HG03469 (cell line): ENCODE measurements at regions not wholly inside any gene's neighbourhood (a gene's known extent, or its start where the extent isn't known, plus 50 kb on each side); places are given as distances from the start of the nearest gene placed in this dataset.

Experiments used
- ATAC-seq: cut with Tn5 transposase; IDR thresholded peaks from one replicate; pipeline ENCODE4 v1.9.1; 2021; ENCODE audit warnings: mild to moderate bottlenecking, moderate library complexity, moderate number of reproducible peaks; ENCODE audit not compliant: unreplicated experiment

DNA sequence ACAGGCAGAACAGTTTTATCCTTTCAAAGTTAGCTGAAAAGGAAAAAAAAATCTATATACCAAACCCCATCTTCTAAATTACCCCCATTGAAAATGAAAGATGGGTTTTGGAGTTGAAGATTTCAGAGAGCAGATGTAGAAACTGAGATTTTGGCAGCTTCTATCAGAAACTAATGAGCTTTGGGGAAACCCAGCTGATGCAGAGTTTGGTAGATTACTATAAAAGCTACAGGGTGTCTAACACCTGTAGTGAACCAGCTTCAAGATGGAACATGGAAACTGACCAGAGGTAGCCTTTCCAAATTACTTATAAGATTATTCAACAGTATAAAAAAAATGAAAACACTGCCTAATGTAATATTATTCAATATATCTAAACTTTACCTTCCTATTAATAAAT is 583.1 kb downstream of the XIRP2 start:
- no peak for ATAC-seq

DNA sequence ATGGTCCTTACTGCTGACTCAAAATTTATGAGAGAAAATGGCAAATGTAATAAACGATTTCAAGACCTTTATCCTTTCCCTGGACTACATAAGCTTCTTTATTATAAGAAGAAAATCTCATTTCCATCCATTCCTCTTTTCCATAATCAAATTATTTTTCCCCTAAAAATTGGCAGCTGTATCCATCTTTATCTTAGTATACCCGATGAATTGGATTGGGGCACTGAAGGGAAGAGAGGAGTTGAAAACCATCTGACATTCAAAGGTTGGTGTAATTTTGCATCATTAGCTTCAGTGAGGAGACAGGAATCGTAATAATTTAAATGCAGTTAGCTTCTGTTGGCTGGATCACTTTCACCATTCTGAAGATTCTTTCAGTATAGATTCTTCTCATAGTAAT is 574.1 kb downstream of the XIRP2 start:
- no peak for ATAC-seq

DNA sequence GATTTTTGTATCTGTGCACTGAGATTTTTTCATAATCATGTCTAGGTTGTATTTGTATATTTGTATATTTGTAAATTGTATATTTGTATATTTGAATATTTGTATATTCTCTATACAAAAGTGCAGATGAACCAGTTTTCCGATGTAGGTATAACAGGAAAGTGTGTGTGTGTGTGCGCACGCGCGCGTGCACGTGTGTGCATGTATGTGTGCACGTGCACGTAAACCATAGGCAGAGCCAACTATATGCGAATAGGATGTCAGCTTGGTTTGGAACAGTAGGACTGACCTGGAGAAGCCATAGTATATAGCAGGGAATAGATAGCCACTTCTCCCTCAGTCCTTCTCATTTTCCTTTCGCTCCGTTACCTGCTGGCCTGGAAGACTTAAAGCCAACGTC is 565.8 kb downstream of the XIRP2 start:
- ATAC-seq, result no peak

DNA sequence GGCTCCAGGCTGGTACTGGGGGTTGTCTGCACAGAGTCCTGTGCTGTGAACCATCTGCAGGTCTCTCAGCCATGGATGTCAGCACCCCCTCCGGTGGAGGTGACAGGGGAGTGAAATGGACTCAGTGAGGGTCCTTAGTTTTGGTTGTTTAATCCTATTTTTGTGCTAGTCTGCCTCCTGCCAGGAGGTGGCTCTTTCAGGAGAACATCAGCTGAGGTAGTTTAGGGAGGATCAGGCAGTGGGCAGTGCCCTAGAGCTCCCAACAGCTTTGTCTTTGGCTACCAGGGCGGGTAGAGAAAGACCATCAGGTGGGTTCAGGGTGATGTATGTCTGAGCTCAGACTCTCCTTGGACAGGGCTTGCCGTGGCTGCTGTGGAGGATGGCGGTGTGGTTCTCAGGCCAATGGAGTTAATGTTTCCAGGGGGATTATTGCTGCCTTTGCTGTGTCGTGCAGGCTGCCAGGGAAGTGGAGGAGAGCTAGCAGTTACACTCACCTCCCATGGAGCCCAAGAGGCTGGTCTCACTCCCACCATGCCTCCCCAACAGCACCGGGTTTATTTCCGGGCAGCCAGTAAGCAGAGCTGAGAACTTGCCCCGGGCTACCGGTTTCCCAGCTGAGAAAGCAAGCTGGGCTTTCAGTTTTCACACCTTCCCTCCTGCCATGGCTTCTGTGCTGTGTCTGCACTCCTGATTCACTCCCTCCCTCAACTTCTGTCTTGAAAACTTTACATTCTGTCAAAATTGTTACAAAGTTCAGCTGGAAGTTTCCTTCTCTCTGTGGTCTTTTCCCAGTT is 563.4 kb downstream of the XIRP2 start:
- no peak for ATAC-seq

DNA sequence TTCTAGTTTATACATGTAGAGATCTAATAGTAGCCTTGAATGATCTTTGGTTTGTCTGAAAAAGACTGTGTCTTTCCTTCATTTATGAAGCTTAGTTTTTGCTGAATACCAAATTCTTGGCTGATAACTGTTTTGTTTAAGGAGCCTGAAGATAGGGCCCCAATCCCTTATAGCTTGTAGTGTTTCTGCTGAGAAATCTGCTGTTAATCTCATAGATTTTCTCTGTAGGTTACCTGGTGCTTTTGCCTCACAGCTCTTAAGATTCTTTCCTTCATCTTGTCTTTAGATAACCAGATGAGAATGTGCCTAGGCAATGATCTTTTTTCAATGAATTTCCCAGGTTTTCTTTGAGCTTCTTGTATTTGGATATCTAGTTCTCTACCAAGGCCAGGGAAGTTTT is 562.1 kb downstream of the XIRP2 start:
- no peak for ATAC-seq

DNA sequence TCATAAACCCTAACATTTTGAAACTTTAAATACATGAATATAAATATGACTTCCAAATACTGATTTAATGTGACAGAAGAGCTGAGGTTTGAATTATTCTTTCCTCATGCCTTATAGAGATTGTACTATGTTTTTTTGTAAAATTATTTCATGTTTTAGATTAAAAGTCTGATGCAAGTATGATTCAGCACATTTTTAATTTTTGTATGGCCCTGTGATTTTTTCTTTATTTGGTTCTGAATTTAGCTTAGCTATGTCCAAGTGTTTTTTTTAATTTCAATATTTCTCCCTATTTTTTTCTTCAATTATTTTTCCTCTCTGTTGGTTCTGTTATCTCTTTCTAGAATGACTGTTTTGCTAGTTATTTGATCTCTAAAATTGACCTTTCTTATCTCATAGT is 552.1 kb downstream of the XIRP2 start:
- no peak for ATAC-seq

DNA sequence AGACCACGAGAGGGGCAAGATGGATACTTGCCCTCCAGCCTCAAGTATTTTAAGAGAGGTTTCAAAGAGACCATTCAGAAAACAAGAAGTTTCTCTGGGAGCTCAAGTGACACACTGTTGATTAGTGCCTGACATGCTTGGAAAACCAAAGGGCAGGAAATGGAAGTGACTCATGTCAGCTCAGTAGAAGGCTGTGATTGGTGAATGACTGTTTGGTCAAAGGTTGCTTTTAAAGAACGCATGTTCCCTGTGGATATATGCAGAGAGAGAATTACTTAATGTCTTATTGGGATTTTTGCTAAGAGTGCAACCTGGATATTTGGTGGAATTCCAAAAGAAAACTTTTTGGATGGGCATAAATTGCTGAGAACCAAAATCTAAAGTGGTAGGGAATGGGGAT is 549.9 kb downstream of the XIRP2 start:
- ATAC-seq, result no peak

DNA sequence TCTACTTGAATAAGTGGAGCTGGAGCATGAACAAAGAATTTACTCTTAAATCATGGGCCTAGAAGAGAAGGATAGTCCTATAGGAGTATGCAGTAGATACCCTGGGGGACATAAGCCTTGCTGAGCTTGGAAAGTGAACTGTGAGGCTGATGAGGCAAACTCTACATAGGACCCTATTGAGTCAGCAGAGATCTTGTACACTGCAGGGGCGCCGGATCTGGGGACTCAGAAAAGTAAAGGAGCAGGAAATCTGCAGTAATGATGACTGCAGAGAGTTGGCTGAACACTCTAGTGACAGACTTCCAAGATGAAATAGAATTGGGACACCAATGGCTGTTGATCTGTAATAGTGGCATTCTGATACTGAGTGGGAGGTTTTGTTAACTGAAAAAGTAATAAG is 543.7 kb downstream of the XIRP2 start:
- ATAC-seq, result no peak

DNA sequence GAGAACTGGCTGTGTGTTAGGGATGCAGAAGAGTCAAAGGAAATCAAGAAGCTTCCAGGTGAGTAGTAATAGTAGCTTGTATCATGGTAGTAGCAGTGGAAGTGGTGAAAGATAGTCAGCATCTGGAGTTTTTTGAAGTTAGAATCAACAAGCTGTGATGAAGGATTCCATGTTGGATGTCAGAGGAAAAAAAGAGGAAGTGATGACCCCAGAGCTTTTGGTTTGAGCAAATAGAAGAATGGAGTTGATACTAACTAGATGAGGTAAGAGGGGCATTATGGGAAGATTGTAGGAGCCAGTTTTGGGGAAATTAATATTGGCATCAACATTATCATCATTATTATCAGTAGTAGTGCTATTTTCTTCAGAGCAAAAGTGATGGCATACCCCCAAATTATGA is 542.2 kb downstream of the XIRP2 start:
- ATAC-seq, result no peak

DNA sequence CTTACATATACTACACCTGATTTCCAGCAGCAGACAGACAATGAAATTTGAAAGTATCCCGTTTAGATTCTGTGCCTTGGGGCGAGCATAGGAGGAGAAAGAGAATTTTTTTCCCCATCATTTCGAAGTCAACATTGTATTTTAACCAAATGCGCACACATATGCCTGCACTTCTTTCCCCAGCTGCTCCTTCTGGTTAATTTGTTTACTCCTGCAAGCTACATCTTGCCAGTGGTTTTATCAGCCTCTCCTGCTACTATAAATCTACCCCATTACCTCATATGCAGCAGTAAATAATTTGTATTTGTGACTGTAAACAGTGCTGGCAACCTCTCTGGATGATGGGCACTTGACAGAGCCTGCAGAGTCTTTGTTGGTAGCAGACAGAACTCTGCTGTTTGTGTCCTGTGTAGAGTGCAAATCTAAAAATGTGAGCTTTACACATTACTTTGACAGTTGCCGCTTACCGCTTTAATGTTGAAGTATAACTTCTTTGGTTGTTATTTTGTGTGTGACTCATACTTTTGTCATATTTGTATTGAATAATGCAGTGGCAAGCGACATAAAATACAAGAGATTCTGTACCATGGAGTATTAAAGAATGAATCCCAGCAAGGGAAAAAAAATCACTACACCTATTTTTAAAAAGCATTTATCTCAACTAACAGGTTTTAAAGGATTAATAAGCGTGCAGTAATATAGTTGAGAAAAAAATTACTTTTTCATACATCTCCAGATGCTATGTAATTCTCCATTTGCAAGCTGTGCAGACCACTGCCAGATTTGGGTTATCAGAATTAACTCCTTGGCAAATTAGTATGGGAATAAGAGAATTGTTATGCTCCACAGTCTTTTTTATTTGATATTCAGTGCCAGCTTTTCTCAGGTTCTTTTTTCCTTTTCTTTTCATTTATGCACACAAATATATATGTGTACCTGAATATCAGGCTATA is 536.8 kb downstream of the XIRP2 start:
- no peak for ATAC-seq

DNA sequence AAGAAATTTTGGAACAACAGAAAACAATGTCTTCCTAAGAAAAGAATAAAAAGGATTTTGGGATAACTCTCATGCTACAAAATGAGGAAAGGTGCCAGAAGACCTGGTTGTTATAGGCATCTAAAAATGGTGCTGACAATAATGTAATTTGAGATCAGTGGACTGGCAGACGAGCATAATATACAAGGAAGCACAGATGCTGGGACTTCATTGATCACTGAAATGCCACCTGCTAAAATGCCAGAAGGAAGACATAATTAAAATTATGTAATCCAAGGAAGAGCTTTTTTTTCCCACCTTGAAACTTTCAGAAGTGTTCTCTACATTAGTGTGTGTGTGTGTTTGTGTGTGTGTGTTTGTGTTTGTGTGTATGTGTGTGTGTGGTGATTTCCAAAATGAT is 535.9 kb downstream of the XIRP2 start:
- no peak for ATAC-seq

DNA sequence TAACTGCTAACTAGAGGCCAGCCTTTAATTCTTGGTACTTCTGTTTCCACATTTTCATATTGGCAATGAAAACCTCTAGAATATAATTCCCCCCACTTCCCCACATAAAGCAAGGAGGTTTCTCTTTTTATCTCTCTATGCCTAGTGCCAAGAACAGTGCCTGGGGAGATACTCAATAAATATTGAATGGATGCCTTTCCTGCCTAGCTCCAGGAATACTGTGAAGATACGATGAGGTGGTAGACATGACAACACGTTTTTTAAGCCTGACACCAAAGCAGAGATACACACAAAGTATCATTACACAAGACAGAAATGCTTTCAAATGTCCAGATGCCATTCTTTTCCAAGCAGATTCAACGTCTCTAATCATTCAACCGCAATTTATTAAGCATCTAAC is 535.5 kb downstream of the XIRP2 start:
- ATAC-seq, result no peak

DNA sequence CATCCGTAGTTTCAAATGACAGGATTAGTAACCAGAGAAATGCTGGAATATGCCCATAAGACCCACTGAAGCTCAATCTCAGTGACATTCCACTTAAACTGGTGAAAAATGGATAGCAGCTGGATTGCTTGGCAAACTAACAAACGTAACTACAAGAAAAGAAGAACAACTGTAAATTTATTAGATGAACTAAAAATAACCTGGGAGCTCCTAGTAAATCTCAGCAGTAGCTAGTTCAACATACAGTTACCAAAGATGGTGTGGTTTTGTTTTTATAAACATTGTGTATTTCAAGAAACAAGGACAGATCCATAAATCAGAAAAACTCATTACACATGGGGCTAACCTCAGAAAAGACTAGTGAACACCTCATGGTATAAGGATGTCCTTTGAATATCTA is 531.9 kb downstream of the XIRP2 start:
- ATAC-seq, result no peak

DNA sequence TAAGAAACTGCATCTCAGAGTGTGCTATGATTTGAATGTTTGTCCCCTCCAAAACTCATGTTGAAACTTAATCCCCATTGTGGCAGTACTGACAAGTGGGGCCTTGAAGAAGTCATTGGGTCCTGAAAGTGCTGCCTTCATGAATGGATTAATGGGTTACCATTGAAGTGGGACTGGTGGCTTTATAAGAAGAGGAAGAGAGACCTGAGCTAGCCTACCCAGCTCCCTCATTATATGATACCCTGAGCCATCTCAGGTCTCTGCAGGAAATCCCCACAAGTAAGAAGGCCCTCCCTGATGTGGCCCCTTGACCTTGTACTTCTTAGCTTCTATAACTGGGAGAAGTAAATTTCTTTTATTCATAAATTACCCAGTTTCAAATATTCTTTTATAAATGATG is 526.8 kb downstream of the XIRP2 start:
- ATAC-seq, result no peak

DNA sequence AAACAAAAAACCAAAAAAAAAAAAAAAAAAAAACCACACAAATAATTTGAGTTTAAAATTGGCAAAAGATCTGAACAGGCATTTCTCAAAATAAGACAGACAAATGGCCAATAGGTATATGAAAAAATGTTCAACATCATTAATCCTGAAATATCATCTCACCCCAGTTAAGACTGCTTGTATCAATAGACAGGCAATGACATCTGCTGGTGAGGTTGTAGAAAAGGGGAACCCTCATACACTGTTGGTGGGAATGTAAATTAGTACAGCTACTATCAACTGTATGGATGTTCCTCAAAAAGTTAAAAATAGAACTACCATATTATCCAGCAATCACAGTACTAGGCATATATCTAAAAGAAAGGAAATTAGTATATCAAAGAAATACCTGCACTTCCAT is 523.1 kb downstream of the XIRP2 start:
- no peak for ATAC-seq

DNA sequence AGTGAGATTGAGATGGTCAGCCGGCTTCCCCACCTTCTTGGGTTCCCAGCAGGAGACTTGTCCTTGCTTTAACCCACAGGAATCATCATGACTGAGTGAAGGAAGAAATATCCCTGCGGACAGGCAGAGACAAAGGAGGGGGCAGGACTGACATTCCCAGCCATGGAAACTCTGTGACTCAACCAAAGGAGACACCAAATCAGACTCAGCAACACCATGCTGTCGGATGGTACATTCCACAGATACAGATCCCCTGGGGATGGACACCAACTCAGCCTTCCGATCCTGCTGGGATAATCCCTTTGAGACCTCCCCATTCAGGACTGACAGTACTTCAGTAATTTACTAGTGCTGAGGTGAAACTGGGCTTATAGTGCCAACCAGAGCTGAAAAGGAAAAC is 518.3 kb downstream of the XIRP2 start:
- ATAC-seq, result no peak

DNA sequence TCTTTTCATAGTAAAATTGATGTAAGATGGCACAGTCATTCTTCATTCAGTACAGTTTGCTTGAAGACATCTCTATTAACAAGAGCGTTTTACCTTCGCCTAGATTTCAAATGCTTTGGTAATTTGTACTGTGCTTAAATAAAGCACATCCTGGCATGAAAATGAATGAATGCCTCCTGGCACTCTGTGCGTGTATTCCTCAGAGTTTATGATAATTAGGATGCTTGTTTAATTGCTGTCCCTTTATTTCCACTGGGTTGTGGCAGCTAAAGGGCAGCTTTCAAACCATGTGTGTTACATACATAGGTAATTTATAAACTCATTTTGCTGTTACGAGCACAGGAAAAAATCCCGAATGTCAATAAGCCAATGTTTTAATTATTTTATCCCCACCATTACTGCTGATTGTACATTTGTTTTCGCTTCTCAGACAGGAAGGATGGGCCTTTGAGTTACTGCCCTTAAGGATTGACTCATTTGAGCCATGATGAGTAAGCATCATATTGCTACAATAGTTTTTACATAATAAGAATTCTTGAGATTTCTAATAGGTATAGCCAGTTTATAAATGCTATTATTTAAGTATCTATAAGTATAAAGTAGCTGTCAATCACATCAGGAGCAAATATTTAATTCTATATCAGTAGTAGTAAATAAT is 516.5 kb downstream of the XIRP2 start:
- no peak for ATAC-seq

DNA sequence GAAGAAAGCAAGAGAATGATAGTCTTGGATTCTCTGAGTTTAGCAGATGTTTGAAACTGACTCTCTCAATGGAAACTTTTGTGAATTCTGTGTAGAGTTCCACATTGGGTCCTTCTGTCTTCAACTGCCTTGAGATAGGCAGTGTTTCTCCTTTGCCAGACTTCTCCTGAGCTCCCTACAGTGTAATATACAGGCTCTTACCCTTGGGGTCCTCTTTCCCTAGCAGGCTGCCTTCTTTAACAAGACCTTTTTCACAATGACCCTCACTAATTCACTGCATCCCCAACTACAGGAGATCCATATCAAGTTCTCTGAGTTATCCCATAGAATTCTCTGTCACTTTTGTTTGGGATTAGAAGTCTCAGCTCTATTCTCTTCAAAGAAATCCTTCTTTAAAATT is 513.0 kb downstream of the XIRP2 start:
- ATAC-seq, result no peak

DNA sequence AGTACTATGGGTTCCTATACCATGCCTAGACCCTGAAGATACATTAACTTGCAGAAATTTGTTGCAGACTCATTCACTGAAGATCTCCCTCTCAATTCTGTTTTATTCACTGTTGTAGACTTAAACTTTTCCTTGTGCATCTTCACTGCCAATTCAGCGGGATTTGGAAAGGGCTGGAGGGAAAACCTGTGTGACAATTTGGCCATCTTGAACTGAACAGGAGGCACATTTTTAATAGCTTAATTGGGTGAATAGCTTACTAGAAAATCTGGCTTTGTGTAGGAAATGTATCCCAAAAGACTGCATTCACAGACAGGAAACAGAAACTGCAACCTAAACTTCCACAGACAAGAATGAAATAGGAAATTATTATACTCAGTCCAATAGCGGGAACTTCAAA is 512.3 kb downstream of the XIRP2 start:
- no peak for ATAC-seq

DNA sequence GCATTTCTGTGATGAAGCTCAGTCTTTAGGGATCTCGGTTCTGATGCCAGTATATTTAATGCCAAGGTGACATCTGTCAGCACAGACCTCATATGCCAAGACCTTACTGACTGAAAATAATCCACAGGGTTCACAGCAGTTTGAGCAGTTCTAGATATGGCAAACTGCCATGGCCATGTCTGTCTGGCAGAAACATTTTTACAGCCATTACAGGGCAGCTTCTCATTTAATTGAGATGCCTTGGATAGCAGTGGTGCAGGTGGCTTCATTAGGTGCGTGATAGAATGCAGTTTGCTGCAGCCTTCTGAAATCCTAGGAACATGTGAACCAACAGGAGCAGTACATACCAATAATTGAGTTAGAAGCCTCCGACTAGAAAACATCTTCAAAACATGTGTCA is 510.6 kb downstream of the XIRP2 start:
- no peak for ATAC-seq

DNA sequence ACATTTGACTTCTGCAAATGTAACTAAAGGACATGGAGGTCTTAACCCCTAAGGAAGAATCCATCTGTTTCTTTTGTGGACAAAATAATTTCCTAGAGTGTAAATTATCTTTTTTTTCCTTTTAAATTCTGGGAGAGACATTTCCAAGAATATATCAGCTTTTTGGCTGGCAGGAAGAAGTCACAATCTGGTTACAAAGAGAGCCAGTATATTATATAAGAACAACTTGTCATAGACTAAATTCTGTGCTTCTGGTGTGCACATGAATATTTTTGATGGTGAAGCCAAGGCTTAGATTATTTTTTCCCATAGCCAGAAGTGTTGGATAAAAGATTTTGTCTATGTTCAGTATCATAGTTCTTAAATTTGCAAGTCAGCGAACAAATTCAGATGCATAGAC is 500.6 kb downstream of the XIRP2 start:
- ATAC-seq, result no peak

DNA sequence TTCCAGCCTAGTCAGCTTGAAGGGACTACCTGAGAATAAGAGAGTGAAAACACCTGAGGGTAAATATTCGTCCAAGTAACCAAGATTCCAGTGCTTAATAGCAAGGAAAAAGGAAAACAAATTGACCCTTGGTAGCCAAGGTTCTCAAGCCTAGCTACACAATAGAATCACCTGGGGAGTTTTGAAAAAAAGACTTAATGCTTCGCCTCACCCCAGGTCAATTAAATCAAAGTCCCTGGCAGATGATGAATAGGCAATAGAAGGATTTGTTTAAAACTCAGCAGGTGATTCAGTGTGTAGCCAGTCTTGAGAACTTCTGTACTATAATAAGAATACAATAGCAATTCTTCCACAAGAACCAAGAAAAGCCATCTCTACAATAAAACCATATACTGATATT is 500.2 kb downstream of the XIRP2 start:
- no peak for ATAC-seq
